ENCODE measurements at regions not wholly inside any gene's neighbourhood (a gene's known extent, or its start where the extent isn't known, plus 50 kb on each side); places are given as distances from the start of the nearest gene placed in this dataset.

GRCh38 chr15:94607176-94607654 lies 375.9 kb downstream of the MCTP2 start:
- DNase-seq, result peak; percentile 42

- DNase-seq, result no peak
Observed at GRCh38 chr15:94610069-94610468, 378.7 kb downstream of the MCTP2 start.

DNA sequence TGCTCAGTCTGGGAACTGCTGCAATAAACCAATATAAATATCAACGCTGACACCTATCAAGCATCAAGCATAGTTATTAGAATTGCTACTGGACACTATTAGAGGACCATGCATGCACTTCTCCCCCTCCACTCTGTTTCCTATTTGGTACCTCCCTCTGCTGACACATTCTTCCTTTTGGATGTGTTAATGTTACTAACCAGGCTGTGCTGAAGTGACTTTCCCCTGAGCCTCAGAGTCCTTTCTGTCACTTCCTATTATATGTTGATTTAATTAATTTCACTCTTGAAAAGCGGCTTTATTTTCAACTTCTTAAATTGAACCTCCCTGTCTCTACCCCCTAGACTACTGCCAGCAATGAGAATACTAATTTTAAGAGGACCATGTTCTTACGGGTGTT lies 379.1 kb downstream of the MCTP2 start:
- no peak for DNase-seq

DNA sequence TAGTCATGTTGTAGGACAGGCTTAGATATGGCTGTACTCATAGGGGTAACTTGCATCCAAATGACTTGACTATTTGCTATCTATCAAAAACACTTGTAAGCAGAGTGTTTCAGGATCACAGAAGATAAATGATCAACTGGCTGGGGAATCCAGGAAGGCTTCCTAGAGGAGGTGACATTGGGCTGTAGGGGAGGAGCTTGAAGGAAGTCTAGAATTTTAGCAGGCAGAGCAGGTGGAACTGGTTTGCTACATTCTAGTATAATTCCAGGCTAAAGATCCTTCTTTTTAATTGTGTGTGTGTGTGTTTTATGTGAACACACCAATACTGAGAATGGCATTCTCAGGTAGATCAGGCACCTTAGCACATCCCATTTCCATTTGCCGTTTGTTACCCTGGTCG lies 380.3 kb downstream of the MCTP2 start:
- DNase-seq, result no peak

DNA sequence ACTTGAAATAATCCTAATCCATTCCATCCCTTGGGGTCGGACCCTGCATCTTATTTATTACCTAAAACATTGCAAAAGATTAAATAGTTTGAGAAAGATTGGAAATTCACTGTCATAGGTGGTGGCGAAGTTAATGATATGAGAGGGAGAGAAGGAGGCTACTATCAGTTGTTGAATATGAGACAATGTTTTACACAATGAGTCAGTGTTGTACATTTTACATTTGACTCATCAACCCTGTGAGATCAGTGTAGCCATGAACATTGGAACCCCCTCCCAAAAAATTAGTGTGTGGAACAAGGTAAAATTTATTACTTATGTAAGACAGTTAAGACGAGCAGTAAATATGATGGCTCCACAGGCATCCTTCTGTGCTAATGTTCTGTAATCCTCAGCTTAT lies 384.3 kb downstream of the MCTP2 start:
- DNase-seq, result no peak

GRCh38 chr15:94620632-94621031 lies 389.3 kb downstream of the MCTP2 start:
- no peak for DNase-seq

GRCh38 chr15:94621736-94622135 lies 390.4 kb downstream of the MCTP2 start:
- DNase-seq, result no peak

DNA sequence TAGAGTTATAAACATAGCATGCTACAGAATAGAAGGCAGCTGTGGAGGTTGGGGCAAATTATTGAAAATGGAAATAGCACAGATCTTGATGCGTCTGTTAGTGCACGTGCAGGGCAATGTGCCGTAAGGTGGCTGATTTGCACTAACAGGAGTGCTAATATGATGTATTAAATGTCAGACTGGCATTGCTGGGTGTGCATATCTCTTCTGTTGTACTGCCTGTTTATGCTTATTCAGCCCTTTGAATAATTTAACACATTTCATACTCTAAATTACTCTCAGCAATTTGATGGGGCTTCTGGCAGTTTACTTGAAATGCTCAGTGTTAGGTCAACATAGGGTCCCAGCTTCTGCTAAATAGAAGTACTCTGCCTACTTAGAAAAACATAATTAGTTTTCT lies 395.6 kb downstream of the MCTP2 start:
- no peak for DNase-seq

DNA sequence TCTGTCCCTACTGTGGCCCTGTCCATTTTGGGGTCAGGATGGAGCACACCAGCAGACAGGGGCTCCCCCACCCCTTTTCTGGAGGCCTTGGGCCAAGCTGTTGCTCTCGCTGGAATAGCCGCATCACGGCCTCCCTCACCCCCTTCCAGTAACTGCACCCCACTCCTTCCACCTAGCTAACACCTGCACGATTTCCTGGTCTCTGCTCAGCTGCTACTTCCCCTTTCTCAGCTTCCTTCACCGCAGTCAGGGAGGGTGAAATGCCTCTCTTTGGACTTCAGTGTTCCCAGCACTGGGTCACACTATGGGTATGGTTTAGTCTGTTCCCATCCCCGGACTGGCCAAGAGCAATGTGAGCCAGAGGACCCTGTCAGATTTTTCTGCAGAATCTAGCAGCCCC lies 400.2 kb downstream of the MCTP2 start:
- DNase-seq, result no peak

GRCh38 chr15:94638183-94638582 lies 406.8 kb downstream of the MCTP2 start:
- DNase-seq, result no peak

- DNase-seq, result no peak
Observed at GRCh38 chr15:94639701-94640100, 408.3 kb downstream of the MCTP2 start.

DNA sequence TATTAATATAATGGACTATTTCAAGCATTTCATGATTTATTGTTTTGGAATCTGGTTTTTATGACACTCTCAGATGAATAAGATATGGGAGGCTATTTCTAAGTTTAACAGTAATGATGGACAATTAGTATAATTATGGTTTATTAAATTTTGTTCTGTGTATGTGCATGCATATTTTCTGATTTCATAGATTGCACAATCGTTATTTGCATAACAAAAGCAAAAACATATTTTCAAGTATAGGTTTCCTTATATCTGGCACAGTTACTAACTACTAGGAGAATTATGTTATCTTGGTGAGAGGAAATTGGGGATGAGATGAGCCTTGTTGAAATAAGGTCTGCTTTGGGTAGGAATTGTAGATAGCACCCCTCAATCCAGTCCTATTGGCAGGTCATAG lies 413.1 kb downstream of the MCTP2 start:
- no peak for DNase-seq

- DNase-seq, result no peak
Observed at GRCh38 chr15:94653071-94653470, 421.7 kb downstream of the MCTP2 start.

GRCh38 chr15:94655249-94655880 lies 424.0 kb downstream of the MCTP2 start:
- DNase-seq, result no peak

GRCh38 chr15:94665676-94666441 lies 434.5 kb downstream of the MCTP2 start:
- DNase-seq, result no peak

- no peak for DNase-seq
Observed at GRCh38 chr15:94666553-94666952, 435.2 kb downstream of the MCTP2 start.

- DNase-seq, result no peak
Observed at GRCh38 chr15:94667109-94667508, 435.7 kb downstream of the MCTP2 start.

DNA sequence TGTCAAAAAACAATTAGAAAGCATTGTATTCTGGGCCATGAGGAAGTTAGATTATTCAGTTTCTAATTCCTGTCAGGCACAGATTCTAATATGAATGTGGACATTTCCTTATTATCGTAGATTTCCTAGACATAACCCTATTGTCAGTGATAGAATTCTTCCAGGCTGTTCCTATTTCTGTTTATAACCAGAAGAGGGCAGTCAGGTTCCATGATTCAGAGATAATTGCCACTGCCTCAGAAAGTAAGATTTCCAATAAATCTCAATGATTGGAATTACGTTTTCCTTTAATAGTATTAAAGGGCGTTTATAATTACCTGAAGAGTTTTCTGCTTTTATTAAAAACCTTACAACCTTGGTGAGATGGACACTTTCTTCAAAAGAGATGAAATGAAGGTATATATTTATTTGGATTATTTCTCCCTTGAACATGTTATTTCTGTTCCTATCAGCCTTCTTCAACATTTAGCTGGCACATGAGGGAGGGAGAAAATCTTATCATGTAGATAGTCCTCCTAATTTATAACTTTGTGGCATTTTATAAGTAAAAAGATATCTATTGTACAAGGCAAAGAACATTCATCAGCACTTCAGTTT lies 439.2 kb downstream of the MCTP2 start:
- peak; percentile 85 for DNase-seq

- peak; percentile 79 for DNase-seq
Observed at GRCh38 chr15:94671858-94672532, 440.6 kb downstream of the MCTP2 start.

- DNase-seq, result no peak
Observed at GRCh38 chr15:94673801-94674200, 442.4 kb downstream of the MCTP2 start.

GRCh38 chr15:94674296-94674695 lies 442.9 kb downstream of the MCTP2 start:
- peak; percentile 13 for DNase-seq

DNA sequence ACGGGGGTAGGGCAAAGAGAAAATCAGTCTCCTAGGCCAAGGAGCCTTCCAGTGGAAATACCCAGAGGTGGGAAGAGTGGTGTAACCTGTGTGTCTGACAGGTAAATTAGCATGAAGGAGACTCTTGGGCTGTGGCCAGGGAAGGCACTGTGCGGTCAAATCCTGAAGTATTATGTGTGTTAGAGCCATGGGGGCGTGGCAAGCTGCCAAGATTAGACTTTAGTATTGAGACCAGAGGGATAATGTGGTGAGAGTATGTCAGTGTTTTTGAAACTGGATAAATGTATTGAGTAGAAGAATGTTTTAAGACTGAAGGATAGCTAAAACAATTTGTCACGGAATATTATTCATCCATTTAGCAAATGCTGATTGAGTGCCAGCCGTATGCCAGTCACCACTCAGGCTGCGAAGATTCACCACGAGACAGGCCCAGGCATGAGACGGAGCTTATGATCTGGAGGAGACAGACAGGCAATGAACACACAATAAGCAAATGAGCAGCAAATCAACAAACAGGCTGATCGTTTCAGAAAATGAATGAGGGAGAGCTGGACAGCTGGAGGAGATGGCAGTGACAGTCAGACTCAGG lies 445.9 kb downstream of the MCTP2 start:
- peak; percentile 24 for DNase-seq

GRCh38 chr15:94682171-94682570 lies 450.8 kb downstream of the MCTP2 start:
- peak; percentile 19 for DNase-seq

All from tongue (tissue), 1 donor.